Gastroesophageal sphincter (tissue), 3 donors: ENCODE measurements at regions not wholly inside any gene's neighbourhood (a gene's known extent, or its start where the extent isn't known, plus 50 kb on each side); places are given as distances from the start of the nearest gene placed in this dataset.

Experiments used
- POLR2A ChIP-seq, 2 donors: fragments of 450-650 bp; IDR thresholded peaks; one replicate each; pipeline ENCODE4 v1.6.1; 2017; ENCODE audit warnings: antibody characterized with exemption in 2 of 2, mild to moderate bottlenecking in 2 of 2, moderate library complexity in 1 of 2
- POLR2AphosphoS5 ChIP-seq: sonication (generic); formaldehyde crosslinking; IDR thresholded peaks from one replicate; pipeline ENCODE4 v1.6.1; 2017; ENCODE audit warnings: antibody characterized with exemption
- TF ChIP-seq, protein P1 (sequence below), 4 experiments: fragments of 200-600 bp in 2 of 4; fragments of 450-650 bp in 2 of 4; sonication (generic) in 1 of 4; IDR thresholded peaks; one replicate each; pipeline ENCODE4 v1.5.1; 2017 to 2019; ENCODE audit warnings: antibody characterized with exemption in 4 of 4, mild to moderate bottlenecking in 2 of 4, moderate library complexity in 2 of 4

DNA sequence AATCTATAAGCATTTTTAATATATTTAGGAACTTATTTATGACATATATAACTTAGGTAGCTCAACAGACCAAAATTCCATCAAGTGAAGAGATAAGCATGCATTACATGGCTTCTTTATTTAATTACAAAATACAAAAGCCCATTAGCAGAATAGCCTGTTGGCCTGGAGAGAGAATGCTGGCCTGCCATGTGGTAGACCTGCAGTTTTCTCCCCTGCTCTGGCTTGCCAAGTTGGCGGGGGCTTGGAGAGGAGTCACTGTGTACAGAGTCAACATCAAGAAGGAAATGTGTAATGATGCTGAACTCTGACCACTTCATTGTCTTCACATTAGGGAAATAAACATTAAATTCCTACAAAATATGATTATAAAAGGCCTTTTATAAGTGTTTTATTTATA lies 69.8 kb upstream of the CNTLN start:
- TF ChIP-seq, protein P1, sequence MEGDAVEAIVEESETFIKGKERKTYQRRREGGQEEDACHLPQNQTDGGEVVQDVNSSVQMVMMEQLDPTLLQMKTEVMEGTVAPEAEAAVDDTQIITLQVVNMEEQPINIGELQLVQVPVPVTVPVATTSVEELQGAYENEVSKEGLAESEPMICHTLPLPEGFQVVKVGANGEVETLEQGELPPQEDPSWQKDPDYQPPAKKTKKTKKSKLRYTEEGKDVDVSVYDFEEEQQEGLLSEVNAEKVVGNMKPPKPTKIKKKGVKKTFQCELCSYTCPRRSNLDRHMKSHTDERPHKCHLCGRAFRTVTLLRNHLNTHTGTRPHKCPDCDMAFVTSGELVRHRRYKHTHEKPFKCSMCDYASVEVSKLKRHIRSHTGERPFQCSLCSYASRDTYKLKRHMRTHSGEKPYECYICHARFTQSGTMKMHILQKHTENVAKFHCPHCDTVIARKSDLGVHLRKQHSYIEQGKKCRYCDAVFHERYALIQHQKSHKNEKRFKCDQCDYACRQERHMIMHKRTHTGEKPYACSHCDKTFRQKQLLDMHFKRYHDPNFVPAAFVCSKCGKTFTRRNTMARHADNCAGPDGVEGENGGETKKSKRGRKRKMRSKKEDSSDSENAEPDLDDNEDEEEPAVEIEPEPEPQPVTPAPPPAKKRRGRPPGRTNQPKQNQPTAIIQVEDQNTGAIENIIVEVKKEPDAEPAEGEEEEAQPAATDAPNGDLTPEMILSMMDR (IDR thresholded peaks at IDR 0.05) = no peak
- TF ChIP-seq POLR2AphosphoS5 (no peak), POLR2A (IDR thresholded peaks at IDR 0.05) (no peak)
